ENCODE measurements at regions not wholly inside any gene's neighbourhood (a gene's known extent, or its start where the extent isn't known, plus 50 kb on each side); places are given as distances from the start of the nearest gene placed in this dataset.

DNA sequence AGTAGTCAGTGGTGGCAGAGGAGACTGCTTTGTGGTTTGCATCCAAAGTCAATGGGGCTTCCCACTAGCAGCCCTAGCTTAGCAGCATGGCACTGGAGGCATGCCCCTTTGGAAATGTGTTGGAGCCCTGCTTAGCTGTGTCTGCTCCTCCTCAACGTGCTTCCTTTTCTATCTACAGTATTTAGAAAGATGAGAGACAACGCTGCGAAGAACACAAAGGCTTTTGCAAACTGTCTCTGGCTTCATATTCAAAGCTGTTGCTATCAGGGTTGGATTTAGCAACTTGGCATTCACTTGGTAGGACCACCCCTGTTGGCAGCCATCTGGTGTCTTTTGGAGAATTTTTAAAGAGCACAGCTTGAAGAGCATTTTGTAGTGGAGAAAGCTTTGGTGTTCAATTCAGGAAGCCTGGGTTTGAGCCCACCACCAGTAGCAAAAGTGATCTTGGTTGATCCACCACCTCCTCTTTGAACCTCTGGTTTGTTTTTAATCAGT is 82.1 kb upstream of the CCDC196 start:
- TF ChIP-seq CTCF (IDR thresholded peaks at IDR 0.05): no peak
- H3K27me3 Mint-ChIP-seq (ENCODE audit: low read depth): no peaks in the 10 kb centered on the region

GRCh38 chr14:66405158-66405557 is 81.0 kb upstream of the CCDC196 start:
- Mint-ChIP-seq H3K4me1 (ENCODE audit: low read depth) (no peaks in the 10 kb centered on the region), H3K27ac (ENCODE audit: unreplicated experiment) (no peak overlapping the region), H3K27me3 (ENCODE audit: low read depth) (no peaks in the 10 kb centered on the region), H3K36me3 (ENCODE audit: low read depth) (no peaks in the 10 kb centered on the region), H3K9me3 (ENCODE audit: low read depth) (no peaks in the 10 kb centered on the region), H3K4me3 (ENCODE audit: unreplicated experiment) (no peak overlapping the region)
- no peak for TF ChIP-seq CTCF (IDR thresholded peaks at IDR 0.05)
- DNase-seq (ENCODE audit: low spot score): no peak

More for the DNA sequence above, 82.1 kb upstream of the CCDC196 start:
- DNase-seq (ENCODE audit: low spot score): no peak
- H3K4me1 Mint-ChIP-seq (ENCODE audit: low read depth): no peaks in the 10 kb centered on the region
- no peaks in the 10 kb centered on the region for H3K36me3 Mint-ChIP-seq (ENCODE audit: low read depth)
- no peak overlapping the region for H3K4me3 Mint-ChIP-seq (ENCODE audit: unreplicated experiment)
- no peaks in the 10 kb centered on the region for H3K9me3 Mint-ChIP-seq (ENCODE audit: low read depth)
- H3K27ac Mint-ChIP-seq (ENCODE audit: unreplicated experiment): no peak overlapping the region

DNA sequence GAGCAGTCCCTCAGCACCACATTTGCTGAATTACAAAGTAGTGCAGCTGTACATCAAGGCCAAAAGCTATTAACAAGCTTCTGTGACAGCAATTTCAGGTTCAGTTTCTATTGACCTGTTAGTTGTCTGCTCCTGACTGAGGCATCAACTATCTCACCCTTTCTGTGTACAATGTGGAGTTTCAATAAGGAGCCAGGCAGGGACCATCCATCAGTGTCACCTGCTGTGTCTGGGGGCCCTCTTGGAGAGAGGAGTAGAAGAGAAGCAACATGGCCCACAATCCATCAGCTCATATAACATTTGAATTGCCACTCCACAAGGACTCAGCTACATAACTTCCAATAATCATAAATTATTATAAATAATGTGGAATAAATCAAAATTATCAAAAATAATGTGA is 72.3 kb upstream of the CCDC196 start:
- Mint-ChIP-seq H3K27me3 (ENCODE audit: low read depth) (no peaks in the 10 kb centered on the region), H3K27ac (ENCODE audit: unreplicated experiment) (no peak overlapping the region), H3K9me3 (ENCODE audit: low read depth) (peaks cover 17% of the 10 kb centered on the region), H3K4me3 (ENCODE audit: unreplicated experiment) (no peak overlapping the region), H3K4me1 (ENCODE audit: low read depth) (no peaks in the 10 kb centered on the region), H3K36me3 (ENCODE audit: low read depth) (peaks cover 3% of the 10 kb centered on the region)
- DNase-seq (ENCODE audit: low spot score): no peak
- TF ChIP-seq CTCF (IDR thresholded peaks at IDR 0.05): no peak

DNA sequence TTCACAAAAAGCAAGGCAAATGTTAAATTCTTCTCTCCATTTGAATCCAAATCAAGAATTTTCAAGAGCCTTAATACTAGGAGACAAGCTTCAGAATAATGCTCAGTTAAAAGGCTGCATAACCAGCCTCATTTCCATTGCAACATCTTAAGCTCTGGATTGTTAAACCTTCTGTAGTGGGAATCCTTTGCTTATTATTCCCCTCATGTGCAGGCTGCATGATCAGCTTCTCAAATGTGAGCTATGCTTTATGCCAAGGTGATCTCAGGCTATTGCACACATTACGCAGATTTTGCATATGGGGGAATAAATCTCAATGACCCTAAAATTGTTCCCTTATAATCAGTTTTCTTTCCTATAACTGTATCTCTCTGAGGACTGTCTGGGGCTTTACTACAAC is 71.7 kb upstream of the CCDC196 start:
- H3K27ac Mint-ChIP-seq (ENCODE audit: unreplicated experiment): no peak overlapping the region
- H3K4me3 Mint-ChIP-seq (ENCODE audit: unreplicated experiment): no peak overlapping the region
- H3K4me1 Mint-ChIP-seq (ENCODE audit: low read depth): no peaks in the 10 kb centered on the region
- TF ChIP-seq CTCF (IDR thresholded peaks at IDR 0.05): no peak
- no peaks in the 10 kb centered on the region for H3K27me3 Mint-ChIP-seq (ENCODE audit: low read depth)
- peaks cover 17% of the 10 kb centered on the region for H3K9me3 Mint-ChIP-seq (ENCODE audit: low read depth)
- H3K36me3 Mint-ChIP-seq (ENCODE audit: low read depth): peaks cover 3% of the 10 kb centered on the region
- no peak for DNase-seq (ENCODE audit: low spot score)

DNA sequence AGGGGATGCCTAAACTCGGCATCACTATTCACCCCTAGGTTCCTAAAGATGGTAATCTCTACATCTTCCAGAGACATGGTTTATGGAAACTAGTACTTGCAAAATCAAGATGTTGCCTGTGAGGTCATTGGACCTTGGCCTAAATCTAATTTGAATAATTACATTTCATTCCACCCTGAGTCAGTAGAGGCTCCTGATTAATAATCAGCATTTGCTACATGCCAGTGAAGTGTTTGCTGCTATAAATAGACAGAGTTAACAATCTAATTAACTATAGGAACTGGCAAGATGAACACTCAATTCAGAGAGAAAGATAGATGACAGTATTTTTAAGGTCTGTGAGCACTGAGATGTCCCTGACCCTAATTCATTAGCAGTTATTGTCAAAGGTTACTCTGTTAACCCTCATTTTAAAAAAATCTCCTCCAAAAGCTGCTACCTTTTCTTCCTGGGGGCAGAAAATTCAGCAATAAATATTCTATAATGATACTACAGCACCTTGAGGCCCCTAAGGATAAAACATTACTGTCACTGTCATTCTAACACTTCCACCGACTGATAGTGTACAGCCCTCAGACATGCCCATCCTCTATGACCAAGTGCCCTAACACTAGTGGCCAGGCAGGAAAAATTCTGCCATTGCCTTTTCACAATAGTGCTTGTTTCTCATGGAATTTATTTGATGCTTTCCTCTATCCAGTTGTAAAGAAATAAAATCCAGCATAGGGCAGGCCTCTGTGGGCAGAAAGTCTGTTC is 65.7 kb upstream of the CCDC196 start:
- H3K4me3 Mint-ChIP-seq (ENCODE audit: unreplicated experiment): no peak overlapping the region
- DNase-seq (ENCODE audit: low spot score): no peak
- H3K36me3 Mint-ChIP-seq (ENCODE audit: low read depth): peaks cover 3% of the 10 kb centered on the region
- TF ChIP-seq CTCF (IDR thresholded peaks at IDR 0.05): no peak
- H3K9me3 Mint-ChIP-seq (ENCODE audit: low read depth): peaks cover 17% of the 10 kb centered on the region
- H3K27me3 Mint-ChIP-seq (ENCODE audit: low read depth): no peaks in the 10 kb centered on the region
- no peak overlapping the region for H3K27ac Mint-ChIP-seq (ENCODE audit: unreplicated experiment)
- H3K4me1 Mint-ChIP-seq (ENCODE audit: low read depth): no peaks in the 10 kb centered on the region

Data from chondrocyte (in vitro differentiated cells).